Fibroblast of the conjunctiva (primary cell): ENCODE measurements at regions not wholly inside any gene's neighbourhood (a gene's known extent, or its start where the extent isn't known, plus 50 kb on each side); places are given as distances from the start of the nearest gene placed in this dataset.

Experiments used
- DNase-seq: peaks from one replicate; pipeline ENCODE4 v3.0.0-alpha.2; 2010; ENCODE audit warnings: low read depth

- DNase-seq, result peak; percentile 4
Measured at GRCh38 chr13:107864543-107865317, 350.6 kb downstream of the LIG4 start.

DNA sequence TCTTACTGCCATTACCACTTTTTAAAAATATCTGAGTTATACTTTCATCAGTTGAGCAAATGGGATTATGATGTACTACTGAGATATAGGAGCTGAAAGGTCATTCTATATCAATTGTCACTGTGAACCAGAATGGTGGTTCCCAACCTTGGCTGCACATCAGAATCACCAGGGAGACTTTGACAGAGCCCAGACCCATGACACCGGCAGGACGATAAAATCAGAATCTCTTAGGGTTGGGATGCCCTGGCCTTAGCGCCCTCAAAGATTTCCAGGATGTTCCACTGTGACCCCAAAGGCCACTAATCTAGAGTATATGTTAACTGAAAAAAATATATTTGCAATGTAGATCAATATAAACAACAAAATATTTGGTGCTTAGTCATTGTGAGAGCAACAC is 355.1 kb downstream of the LIG4 start:
- DNase-seq, result no peak

GRCh38 chr13:107854880-107855279 is 360.5 kb downstream of the LIG4 start:
- no peak for DNase-seq

DNA sequence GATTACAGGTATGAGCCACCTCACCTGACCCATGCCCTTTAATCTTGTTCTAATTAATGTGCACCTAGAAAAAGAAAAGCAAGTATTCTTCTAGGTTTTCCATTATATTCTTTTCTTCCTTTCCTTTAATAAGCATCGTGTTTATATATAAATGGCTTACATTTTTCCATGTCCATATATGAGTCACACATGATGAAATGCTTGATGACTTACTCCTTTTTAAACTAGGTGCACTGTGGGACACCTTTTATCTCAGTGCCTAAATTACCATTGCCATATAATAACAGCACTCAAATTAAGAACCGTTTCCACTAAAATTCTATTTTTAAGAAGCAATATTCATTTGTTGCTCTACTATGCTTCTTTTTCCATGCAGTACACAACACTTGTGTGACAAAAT is 363.3 kb downstream of the LIG4 start:
- DNase-seq, result no peak

GRCh38 chr13:107851670-107852069 is 363.7 kb downstream of the LIG4 start:
- DNase-seq, result no peak

DNA sequence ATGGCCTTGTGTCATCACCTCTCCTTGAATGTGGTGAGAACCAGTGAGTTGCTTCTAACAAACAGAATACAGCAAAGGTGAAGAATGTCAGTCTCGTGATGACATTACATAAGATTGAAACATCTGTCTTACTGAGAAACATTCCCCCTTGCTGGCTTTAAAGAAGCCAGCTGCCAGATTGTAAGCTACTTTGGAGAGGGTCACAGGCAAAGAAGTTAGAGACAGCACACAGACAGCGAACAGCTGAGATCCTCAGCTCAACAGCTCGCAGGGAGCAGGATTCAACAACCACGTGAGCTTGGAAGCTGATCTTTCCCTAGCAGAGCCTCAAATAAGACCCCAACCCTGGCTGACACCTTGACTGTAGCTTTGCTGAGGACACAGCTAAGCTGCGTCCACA is 367.9 kb downstream of the LIG4 start:
- no peak for DNase-seq

- DNase-seq, result no peak
Measured at GRCh38 chr13:107846642-107847041, 368.7 kb downstream of the LIG4 start.

GRCh38 chr13:107845911-107846310 is 369.4 kb downstream of the LIG4 start:
- DNase-seq, result no peak

DNA sequence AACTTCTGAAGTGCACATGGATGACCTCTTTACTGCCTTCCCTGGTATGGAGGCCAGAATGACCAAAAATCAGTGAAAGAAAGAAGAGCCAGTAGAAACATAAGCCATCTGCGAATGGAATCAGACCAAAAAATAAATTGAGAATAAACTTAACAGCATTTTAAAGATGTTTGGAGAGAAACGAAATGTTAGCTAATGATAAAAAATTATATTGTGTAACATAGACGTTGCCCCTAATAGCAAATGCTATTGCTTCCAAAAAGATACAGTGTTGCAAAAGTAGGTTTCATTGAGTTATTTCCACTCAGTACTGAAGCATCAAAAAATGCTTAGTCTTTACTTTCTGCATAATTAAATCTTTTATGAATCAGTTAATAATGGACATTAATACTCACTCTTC is 371.7 kb downstream of the LIG4 start:
- DNase-seq, result no peak

GRCh38 chr13:107843281-107843680 is 372.1 kb downstream of the LIG4 start:
- no peak for DNase-seq

DNA sequence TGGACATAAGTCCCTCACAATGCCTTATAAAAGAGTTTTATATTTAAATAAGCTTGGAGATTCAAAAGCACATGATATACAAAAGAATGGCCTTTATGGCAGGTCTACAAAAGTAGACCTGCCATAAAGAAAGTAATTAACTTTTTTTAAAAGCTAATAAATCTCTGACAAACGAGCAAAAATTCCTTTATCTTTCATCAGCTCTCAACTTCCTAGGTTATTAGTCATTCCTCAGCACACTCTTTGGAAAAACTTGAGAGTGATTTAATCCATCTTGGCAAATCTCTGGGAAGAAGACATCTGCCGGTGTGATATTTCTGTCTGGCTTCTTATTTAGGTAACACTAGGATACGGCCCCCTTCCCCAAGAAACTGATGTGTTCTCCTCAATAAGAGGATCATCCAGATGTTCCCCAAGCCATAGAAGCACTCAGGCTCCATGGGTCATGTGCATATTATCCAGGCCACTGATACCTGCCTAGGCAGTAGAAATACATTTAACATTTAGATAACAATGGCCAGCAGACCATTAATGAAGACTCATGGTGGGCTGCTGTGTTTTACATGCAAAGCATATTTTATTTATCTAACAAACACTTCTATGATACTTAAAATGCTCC is 372.7 kb downstream of the LIG4 start:
- no peak for DNase-seq

DNA sequence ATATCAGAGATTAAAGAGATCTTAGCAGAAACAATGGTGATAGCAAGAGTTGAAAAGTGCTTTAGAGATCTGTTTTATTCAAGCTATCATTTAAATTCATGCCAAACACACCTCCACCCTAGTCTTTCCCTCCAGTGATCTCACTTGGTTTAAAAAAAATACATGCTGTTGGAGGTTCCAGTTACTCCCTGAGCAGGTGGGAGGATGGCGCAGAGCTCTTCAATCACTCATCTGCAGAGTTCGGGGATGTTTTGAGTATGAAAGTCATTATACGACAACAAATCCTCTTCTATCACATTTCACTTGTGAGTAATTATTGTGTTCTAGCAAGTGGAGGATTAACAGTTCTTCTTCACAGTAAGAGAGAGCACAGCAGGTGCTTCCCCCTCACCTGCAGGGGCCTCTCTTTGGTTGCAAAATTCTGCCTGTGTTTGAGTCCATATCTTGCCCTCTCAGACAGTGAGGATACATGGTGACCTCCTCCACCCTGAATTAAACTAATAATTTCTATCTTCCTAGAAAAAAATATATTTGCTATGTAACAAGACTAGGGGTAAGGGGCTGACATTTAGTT is 376.7 kb downstream of the LIG4 start:
- no peak for DNase-seq

GRCh38 chr13:107836685-107837084 is 378.7 kb downstream of the LIG4 start:
- no peak for DNase-seq

GRCh38 chr13:107835339-107836018 is 379.9 kb downstream of the LIG4 start:
- no peak for DNase-seq

- DNase-seq, result no peak
Measured at GRCh38 chr13:107834717-107835116, 380.6 kb downstream of the LIG4 start.

DNA sequence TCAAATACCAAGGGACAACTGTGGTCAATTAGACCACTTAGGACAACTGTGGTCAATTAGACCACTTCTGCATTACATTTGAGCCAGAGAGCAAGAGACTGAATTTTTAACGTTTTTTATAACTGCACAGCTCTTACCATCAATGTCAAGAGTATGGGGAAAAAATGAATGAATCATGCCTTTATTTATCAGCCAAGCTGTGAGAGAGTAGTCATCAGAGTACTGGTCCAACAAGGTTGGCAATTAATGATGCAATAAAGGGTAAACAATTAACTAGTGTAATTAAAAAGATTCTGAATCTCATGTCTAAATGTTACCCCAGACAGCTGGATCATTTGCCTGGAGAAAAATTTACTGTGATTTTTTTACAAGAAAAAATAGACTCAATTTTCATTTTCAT is 381.1 kb downstream of the LIG4 start:
- no peak for DNase-seq

GRCh38 chr13:107832500-107833100 is 382.7 kb downstream of the LIG4 start:
- DNase-seq, result no peak

- no peak for DNase-seq
Measured at GRCh38 chr13:107830804-107831203, 384.5 kb downstream of the LIG4 start.

GRCh38 chr13:107827840-107828549 is 387.3 kb downstream of the LIG4 start:
- no peak for DNase-seq

DNA sequence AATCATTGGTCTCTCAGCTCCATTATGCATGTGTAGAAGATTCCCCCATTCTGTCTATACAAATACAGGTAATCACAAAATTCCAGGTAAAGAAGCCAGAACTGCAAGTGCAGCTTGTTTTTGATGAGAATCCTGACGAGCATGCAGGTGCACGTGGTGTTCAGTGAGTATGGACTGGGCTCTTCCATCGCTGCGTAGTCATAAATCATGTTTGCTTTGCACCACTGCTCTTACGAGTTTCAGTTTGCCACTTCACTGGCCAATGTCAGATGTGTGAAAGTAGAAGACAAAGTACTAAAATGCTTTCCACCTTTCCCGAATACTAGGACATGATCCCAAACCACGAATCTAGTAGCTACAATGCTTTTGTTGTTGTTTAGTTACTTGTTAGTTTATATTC is 390.7 kb downstream of the LIG4 start:
- DNase-seq, result no peak

DNA sequence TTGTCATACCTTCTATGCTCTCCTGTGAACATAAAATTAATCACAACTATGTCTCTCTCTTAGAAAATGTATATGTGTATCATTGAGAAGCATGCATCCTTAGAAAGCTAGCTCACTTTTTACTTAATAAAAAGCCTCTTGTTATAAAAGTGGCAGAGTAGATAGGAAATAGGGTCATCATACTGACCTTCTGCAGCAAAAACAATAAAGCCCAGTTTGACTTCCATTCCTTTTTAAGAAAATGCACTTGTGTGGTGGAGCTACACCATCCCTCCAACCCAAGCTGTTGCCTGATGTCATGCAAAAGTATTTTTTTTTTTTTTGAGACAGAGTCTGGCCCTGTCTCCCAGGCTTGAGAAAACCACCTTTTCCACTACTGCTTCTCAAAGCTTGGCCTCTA is 393.3 kb downstream of the LIG4 start:
- DNase-seq, result no peak

DNA sequence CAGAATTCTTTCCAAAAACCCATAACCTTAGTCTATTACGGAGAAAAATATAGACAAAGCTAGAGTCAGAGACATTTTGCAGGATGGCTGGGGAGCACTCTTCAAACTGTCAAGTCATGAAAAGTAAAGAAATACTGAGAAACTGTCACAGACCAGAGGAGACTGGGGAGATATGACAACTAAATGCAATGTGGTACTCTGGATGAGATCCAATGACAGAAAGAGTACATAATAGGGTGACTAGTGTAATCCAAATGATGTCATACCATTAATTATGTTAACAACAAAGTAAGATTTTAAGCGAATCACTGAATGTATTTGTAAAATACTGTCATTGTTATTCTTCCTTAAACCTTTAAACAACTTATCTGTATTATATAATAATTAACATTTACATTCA is 393.8 kb downstream of the LIG4 start:
- DNase-seq, result no peak
